ENCODE measurements at regions not wholly inside any gene's neighbourhood (a gene's known extent, or its start where the extent isn't known, plus 50 kb on each side); places are given as distances from the start of the nearest gene placed in this dataset.
"Not testable (repeated sequence)": the region's sequence is repeated elsewhere in the genome, so short reads cannot be mapped to it uniquely, and the experiment has no call there.

GRCh38 chr1:120659133-120659532, 64.6 kb upstream of the NBPF26 start:
- TF ChIP-seq POLR2A, CTCF, POLR2AphosphoS5, EP300 (IDR thresholded peaks at IDR 0.05): not testable (repeated sequence)

All from stomach (tissue), 4 donors.